RWPE2 (cell line): ENCODE measurements at regions not wholly inside any gene's neighbourhood (a gene's known extent, or its start where the extent isn't known, plus 50 kb on each side); places are given as distances from the start of the nearest gene placed in this dataset.
A peak's percentile ranks its signal among the peaks of the same experiment; 100 is the strongest.

Experiments
- ATAC-seq: fragments of 200-7000 bp; cut with Tn5 transposase; 3 replicates; pipeline ENCODE4 v1.9.1; 2021; ENCODE audit warnings: low read depth
- DNase-seq: peaks from one replicate; pipeline ENCODE4 v3.0.0-alpha.2; 2020; ENCODE audit warnings: low spot score
- H3K27ac ChIP-seq: fragments of 450-650 bp; 2 replicates; pipeline ENCODE4 v1.5.1; 2017; ENCODE audit warnings: mild to moderate bottlenecking; ENCODE audit not compliant: poor library complexity, severe bottlenecking
- H3K27me3 ChIP-seq: fragments of 250-450 bp; sonication (Bioruptor Pico); 2 replicates; pipeline ENCODE4 v1.5.1; 2021; ENCODE audit warnings: mild to moderate bottlenecking, moderate library complexity; ENCODE audit not compliant: insufficient read depth, poor library complexity, severe bottlenecking
- H3K36me3 ChIP-seq: fragments of 250-450 bp; sonication (Bioruptor Pico); 2 replicates; pipeline ENCODE4 v1.5.1; 2020; ENCODE audit warnings: low read depth, mild to moderate bottlenecking, moderate library complexity
- H3K4me1 ChIP-seq: fragments of 250-450 bp; sonication (Bioruptor Pico); 2 replicates; pipeline ENCODE4 v1.5.1; 2021; ENCODE audit warnings: mild to moderate bottlenecking, moderate library complexity; ENCODE audit not compliant: insufficient read depth, poor library complexity, severe bottlenecking
- H3K4me3 ChIP-seq: fragments of 250-450 bp; sonication (Bioruptor Pico); 2 replicates; pipeline ENCODE4 v1.5.1; 2021; ENCODE audit warnings: mild to moderate bottlenecking, moderate library complexity; ENCODE audit not compliant: severe bottlenecking
- H3K9me3 ChIP-seq: fragments of 250-450 bp; sonication (Bioruptor Pico); 2 replicates; pipeline ENCODE4 v1.5.1; 2021; ENCODE audit warnings: mild to moderate bottlenecking, moderate library complexity; ENCODE audit not compliant: severe bottlenecking
- CTCF ChIP-seq: fragments of 450-650 bp; IDR thresholded peaks from one replicate; pipeline ENCODE4 v1.5.1; 2017; ENCODE audit warnings: mild to moderate bottlenecking, moderate library complexity; ENCODE audit not compliant: poor library complexity, severe bottlenecking

GRCh38 chr14:71384007-71384845 is 477.0 kb downstream of the PCNX1 start:
- no peaks in the 10 kb centered on the region for H3K36me3 ChIP-seq
- TF ChIP-seq CTCF: no peak
- DNase-seq (no peak), ATAC-seq (no peak)
- H3K4me3 ChIP-seq: no peak overlapping the region
- H3K9me3 ChIP-seq: no peaks in the 10 kb centered on the region
- H3K4me1 ChIP-seq: peaks cover 31% of the 10 kb centered on the region
- H3K27ac ChIP-seq: no peak overlapping the region
- H3K27me3 ChIP-seq: no peaks in the 10 kb centered on the region

- H3K27me3 ChIP-seq: no peaks in the 10 kb centered on the region
- no peak overlapping the region for H3K4me3 ChIP-seq
- peaks cover 15% of the 10 kb centered on the region for H3K4me1 ChIP-seq
- TF ChIP-seq CTCF: no peak
- ATAC-seq (peak; percentile 26; the same call in 1 of the 3 replicates), DNase-seq (no peak)
- no peaks in the 10 kb centered on the region for H3K9me3 ChIP-seq
- no peaks in the 10 kb centered on the region for H3K36me3 ChIP-seq
- no peak overlapping the region for H3K27ac ChIP-seq
These were observed 480.5 kb downstream of the PCNX1 start for GRCh38 chr14:71387753-71388152.

- Histone ChIP-seq H3K9me3 (no peaks in the 10 kb centered on the region), H3K4me3 (no peak overlapping the region), H3K36me3 (no peaks in the 10 kb centered on the region), H3K27me3 (no peaks in the 10 kb centered on the region), H3K27ac (peak overlapping the region; percentile 8), H3K4me1 (peaks cover 15% of the 10 kb centered on the region)
- no peak for DNase-seq
- TF ChIP-seq CTCF: no peak
- ATAC-seq: no peak
These were observed 481.1 kb downstream of the PCNX1 start for GRCh38 chr14:71388336-71388735.

GRCh38 chr14:71388862-71389261 is 481.6 kb downstream of the PCNX1 start:
- DNase-seq (no peak), ATAC-seq (peak; percentile 68; the same call in 2 of the 3 replicates)
- Histone ChIP-seq H3K4me3 (no peak overlapping the region), H3K27ac (peak overlapping the region; percentile 8), H3K4me1 (peaks cover 15% of the 10 kb centered on the region), H3K27me3 (no peaks in the 10 kb centered on the region), H3K9me3 (no peaks in the 10 kb centered on the region), H3K36me3 (no peaks in the 10 kb centered on the region)
- no peak for TF ChIP-seq CTCF

GRCh38 chr14:71394386-71394785 is 487.1 kb downstream of the PCNX1 start:
- H3K27me3 ChIP-seq: no peaks in the 10 kb centered on the region
- no peaks in the 10 kb centered on the region for H3K36me3 ChIP-seq
- H3K9me3 ChIP-seq: no peaks in the 10 kb centered on the region
- peaks cover 13% of the 10 kb centered on the region for H3K4me1 ChIP-seq
- DNase-seq: no peak
- no peak for ATAC-seq
- H3K27ac ChIP-seq: no peak overlapping the region
- TF ChIP-seq CTCF: no peak
- H3K4me3 ChIP-seq: no peak overlapping the region
